Panc1 (cell line): ENCODE measurements at regions not wholly inside any gene's neighbourhood (a gene's known extent, or its start where the extent isn't known, plus 50 kb on each side); places are given as distances from the start of the nearest gene placed in this dataset.

Experiments
- CTCF ChIP-seq: fragments of 450-650 bp; IDR thresholded peaks from 2 replicates; pipeline ENCODE4 v1.5.1; 2017; ENCODE audit warnings: mild to moderate bottlenecking
- POLR2AphosphoS5 ChIP-seq: IDR thresholded peaks from 2 replicates; pipeline ENCODE4 v1.6.1; 2012; ENCODE audit warnings: mild to moderate bottlenecking, low read depth, low read length, moderate library complexity
- REST ChIP-seq, 2 experiments: IDR thresholded peaks; 2 replicates each; pipeline ENCODE4 v1.6.1; 2011 to 2012; ENCODE audit warnings: low read depth in 2 of 2, control low read depth in 1 of 2, low read length in 1 of 2, mild to moderate bottlenecking in 1 of 2, moderate library complexity in 1 of 2; ENCODE audit not compliant: insufficient read depth in 1 of 2
- SIN3A ChIP-seq: IDR thresholded peaks from 2 replicates; pipeline ENCODE4 v1.6.1; 2012; ENCODE audit warnings: low read depth, mild to moderate bottlenecking, low read length, moderate library complexity, borderline replicate concordance; ENCODE audit not compliant: insufficient read depth
- TCF7L2 ChIP-seq: IDR thresholded peaks from 2 replicates; pipeline ENCODE4 v1.6.1; 2011; ENCODE audit warnings: mild to moderate bottlenecking, low read depth, low read length, inconsistent platforms

GRCh38 chr16:17607609-17608008 lies 136.8 kb upstream of the XYLT1 start:
- TF ChIP-seq CTCF (no peak), POLR2AphosphoS5 (no peak), REST (IDR thresholded peaks at IDR 0.05; ENCODE audit: insufficient read depth in 1 of 2, low read depth in 2 of 2, low read length in 1 of 2) (no peak), TCF7L2 (no peak), SIN3A (no peak)
